T-helper 17 cell (primary cell): ENCODE measurements at regions not wholly inside any gene's neighbourhood (a gene's known extent, or its start where the extent isn't known, plus 50 kb on each side); places are given as distances from the start of the nearest gene placed in this dataset.
"Not testable (repeated sequence)": the region's sequence is repeated elsewhere in the genome, so short reads cannot be mapped to it uniquely, and the experiment has no call there.

Experiments used
- ATAC-seq: fragments of 150-1000 bp; cut with Tn5 transposase; 2 replicates; pipeline ENCODE4 v1.10.0; 2021; ENCODE audit warnings: mild to moderate bottlenecking, moderate library complexity
- DNase-seq, 3 donors: peaks; one replicate each; pipeline versions ENCODE4 v3.0.0 to v3.0.0-alpha.2; 2020 to 2021
- H3K9me3 ChIP-seq: one replicate; pipeline ENCODE4 v1.7.0; 2013; ENCODE audit warnings: low read length, mild to moderate bottlenecking; ENCODE audit not compliant: control insufficient read depth, poor library complexity, severe bottlenecking
- H3K27ac Mint-ChIP-seq: one replicate; pipeline ENCODE4 v1.8.0; 2022; ENCODE audit warnings: mild to moderate bottlenecking, moderate library complexity, mixed read lengths
- H3K27me3 Mint-ChIP-seq: one replicate; pipeline ENCODE4 v1.8.0; 2022; ENCODE audit warnings: mixed read lengths
- H3K36me3 Mint-ChIP-seq: one replicate; pipeline ENCODE4 v1.8.0; 2022; ENCODE audit warnings: low read depth, mixed read lengths
- H3K4me1 Mint-ChIP-seq: one replicate; pipeline ENCODE4 v1.8.0; 2022; ENCODE audit warnings: mild to moderate bottlenecking, mixed read lengths
- H3K4me3 Mint-ChIP-seq: one replicate; pipeline ENCODE4 v1.8.0; 2022; ENCODE audit warnings: mild to moderate bottlenecking, moderate library complexity, mixed read lengths

DNA sequence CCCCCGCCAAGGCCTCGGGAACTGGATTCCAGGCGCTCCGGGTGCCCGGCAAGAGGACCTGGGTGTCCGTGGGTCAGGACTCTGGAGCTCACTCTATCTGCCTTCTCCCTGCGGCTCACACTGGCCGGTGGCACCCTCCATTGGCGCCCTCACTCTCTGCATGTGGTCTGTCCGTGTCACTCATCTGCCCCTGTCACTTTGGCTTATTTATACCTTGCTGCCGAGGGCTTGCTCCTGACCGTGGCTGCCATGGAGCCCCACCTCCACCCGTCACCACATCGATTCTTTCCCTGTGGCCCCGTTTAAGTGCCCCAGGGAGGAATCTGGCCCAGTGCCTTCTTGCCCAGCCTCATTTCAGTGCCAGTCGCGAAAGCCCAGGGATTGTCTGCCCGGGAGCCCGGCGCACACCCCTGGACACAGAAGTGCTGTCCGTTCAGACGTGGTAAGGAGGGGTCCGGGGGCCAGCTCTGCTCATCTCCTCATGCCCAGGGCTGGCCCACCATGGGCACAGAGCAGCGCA lies 113.5 kb downstream of the NPIPB11 start:
- not testable (repeated sequence) for H3K4me1 Mint-ChIP-seq, DNase-seq, H3K27me3 Mint-ChIP-seq, H3K36me3 Mint-ChIP-seq, H3K27ac Mint-ChIP-seq, H3K9me3 ChIP-seq, H3K4me3 Mint-ChIP-seq, ATAC-seq

- not testable (repeated sequence) for H3K9me3 ChIP-seq, H3K4me1 Mint-ChIP-seq, H3K27me3 Mint-ChIP-seq, H3K36me3 Mint-ChIP-seq
- ATAC-seq (peak; percentile 59), DNase-seq (peak in 1 of 3 donors; percentile 26)
- Mint-ChIP-seq H3K27ac (peak overlapping the region; percentile 61), H3K4me3 (peak overlapping the region; percentile 71)
These were observed 114.9 kb downstream of the NPIPB11 start for GRCh38 chr16:29291329-29292271.

DNA sequence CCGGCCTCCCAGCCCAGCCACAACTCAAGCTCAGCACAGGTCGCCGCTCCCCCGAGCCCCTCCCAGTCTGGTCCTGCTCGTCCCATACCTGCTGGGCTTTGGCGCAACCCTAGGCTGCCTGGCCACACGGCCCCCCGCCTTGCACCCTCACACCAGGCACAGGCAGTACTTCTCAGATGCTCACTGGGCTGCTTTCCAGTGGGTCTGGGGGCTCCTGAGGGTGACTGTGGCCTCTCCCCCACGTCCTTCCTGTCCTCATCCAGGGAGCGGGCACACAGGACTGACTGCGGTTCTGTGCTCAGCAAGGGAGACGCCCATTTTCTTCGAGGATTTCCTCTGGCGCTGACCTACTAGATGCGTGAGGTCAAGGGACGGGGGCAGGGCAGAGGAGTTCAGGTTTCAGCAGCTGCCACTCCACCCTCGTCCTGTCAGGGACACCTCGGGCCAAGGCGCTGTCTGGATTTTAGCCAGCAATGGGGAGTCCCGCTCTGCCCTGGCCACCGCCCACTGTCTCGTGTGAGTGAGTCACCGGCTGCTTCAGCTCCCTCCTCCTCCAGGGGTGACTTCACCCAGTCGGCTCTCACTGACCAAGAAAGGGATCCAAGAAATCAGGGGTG lies 115.8 kb downstream of the NPIPB11 start:
- Mint-ChIP-seq H3K27ac (peak overlapping the region; percentile 61), H3K27me3 (no peaks in the 10 kb centered on the region), H3K36me3 (no peaks in the 10 kb centered on the region), H3K4me3 (peak overlapping the region; percentile 71), H3K4me1 (peaks cover 8% of the 10 kb centered on the region)
- H3K9me3 ChIP-seq, result no peaks in the 10 kb centered on the region
- peak; percentile 87 for ATAC-seq
- peak in 2 of 3 donors; percentile 36 to 43 for DNase-seq

- H3K27me3 Mint-ChIP-seq, H3K36me3 Mint-ChIP-seq, H3K4me1 Mint-ChIP-seq, DNase-seq, ATAC-seq, H3K27ac Mint-ChIP-seq, H3K4me3 Mint-ChIP-seq, H3K9me3 ChIP-seq: not testable (repeated sequence)
These were observed 116.8 kb downstream of the NPIPB11 start for GRCh38 chr16:29289516-29290239.

- ATAC-seq, H3K27ac Mint-ChIP-seq, H3K4me3 Mint-ChIP-seq, H3K9me3 ChIP-seq, H3K4me1 Mint-ChIP-seq, H3K27me3 Mint-ChIP-seq, H3K36me3 Mint-ChIP-seq, DNase-seq: not testable (repeated sequence)
These were observed 117.6 kb downstream of the NPIPB11 start for GRCh38 chr16:29288711-29289474.

DNA sequence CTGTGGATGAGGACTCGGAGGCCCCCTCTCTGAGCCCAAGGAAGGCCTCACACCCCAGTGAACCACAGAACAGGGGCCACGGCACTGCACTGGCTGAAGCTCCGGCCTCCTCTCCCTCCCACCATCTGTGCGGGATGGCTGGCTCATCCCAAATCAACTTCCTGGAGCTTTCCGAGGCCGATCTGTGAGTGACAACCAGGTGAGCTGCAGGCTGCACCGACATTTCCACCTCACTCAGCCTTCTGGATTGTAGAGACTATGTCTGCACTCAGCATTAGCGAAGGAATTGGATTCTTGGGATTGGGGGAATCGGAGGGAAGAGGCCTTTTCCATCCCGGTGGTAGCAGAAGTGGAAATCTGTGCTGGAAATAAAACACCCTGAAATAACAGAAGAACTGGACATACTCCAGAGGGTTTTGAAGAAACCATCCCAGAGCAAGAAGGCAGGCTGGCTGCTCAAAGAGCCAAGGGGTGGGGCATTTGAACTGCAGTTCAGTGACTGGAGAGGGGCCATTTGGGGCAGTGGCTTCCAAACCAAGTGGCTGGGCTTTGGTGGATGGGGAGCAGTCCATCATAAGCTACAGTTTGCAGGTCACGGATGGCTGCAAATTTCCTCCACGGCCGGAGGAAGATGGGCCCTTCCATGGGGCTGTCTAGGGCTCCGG lies 118.5 kb downstream of the NPIPB11 start:
- not testable (repeated sequence) for H3K27me3 Mint-ChIP-seq, H3K27ac Mint-ChIP-seq

GRCh38 chr16:29287246-29287645 lies 119.3 kb downstream of the NPIPB11 start:
- not testable (repeated sequence) for H3K4me3 Mint-ChIP-seq, H3K27me3 Mint-ChIP-seq, H3K27ac Mint-ChIP-seq, DNase-seq, H3K36me3 Mint-ChIP-seq, H3K4me1 Mint-ChIP-seq, H3K9me3 ChIP-seq, ATAC-seq

More for the DNA sequence above, 118.5 kb downstream of the NPIPB11 start:
- H3K4me1 Mint-ChIP-seq, H3K4me3 Mint-ChIP-seq, DNase-seq, ATAC-seq, H3K9me3 ChIP-seq, H3K36me3 Mint-ChIP-seq: not testable (repeated sequence)

GRCh38 chr16:29286796-29287195 lies 119.7 kb downstream of the NPIPB11 start:
- H3K36me3 Mint-ChIP-seq, H3K27ac Mint-ChIP-seq, H3K27me3 Mint-ChIP-seq, DNase-seq, ATAC-seq, H3K4me1 Mint-ChIP-seq, H3K9me3 ChIP-seq, H3K4me3 Mint-ChIP-seq: not testable (repeated sequence)

GRCh38 chr16:29286161-29286560 lies 120.3 kb downstream of the NPIPB11 start:
- H3K4me3 Mint-ChIP-seq, H3K27ac Mint-ChIP-seq, DNase-seq, H3K36me3 Mint-ChIP-seq, H3K27me3 Mint-ChIP-seq, H3K9me3 ChIP-seq, ATAC-seq, H3K4me1 Mint-ChIP-seq: not testable (repeated sequence)

DNA sequence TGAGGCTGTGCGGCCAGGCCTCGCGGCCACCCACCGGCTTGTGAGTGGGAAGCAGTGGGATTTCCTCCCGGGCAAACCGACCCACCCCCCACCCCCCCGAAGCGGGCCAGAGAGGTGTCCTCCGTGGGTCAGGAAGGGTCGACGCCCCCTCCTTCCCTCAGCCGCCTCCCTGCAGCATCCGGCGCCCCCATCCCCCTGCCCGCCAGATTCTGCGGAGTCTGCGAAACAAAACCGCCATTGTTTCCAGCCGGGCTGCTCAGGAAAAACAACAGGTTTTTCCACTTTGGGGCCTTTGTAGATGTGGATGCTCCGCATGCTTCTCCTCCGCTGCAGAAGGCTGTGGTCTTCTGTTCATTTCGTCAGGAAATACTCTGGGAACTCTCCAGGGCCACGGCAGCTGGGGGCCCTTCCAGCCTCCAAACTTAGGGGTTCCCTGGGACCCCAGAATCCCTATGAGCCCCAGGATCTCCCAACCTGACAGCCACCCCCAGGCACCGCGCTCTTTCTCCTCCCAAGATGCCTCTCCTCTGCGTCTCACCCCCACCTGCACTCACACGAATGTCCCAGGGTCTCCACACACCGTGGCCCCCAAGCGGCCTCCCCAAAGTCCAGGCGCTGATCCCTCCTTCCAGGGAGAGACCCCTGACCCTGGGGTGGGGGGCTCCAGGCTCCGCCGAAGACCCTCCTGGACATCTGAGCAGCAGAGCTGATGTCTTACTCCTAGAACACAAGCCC lies 121.2 kb downstream of the NPIPB11 start:
- Mint-ChIP-seq H3K4me3 (peak overlapping the region; percentile 25), H3K27ac (peak overlapping the region; percentile 41)
- not testable (repeated sequence) for H3K9me3 ChIP-seq, H3K27me3 Mint-ChIP-seq, ATAC-seq, DNase-seq, H3K4me1 Mint-ChIP-seq, H3K36me3 Mint-ChIP-seq

DNA sequence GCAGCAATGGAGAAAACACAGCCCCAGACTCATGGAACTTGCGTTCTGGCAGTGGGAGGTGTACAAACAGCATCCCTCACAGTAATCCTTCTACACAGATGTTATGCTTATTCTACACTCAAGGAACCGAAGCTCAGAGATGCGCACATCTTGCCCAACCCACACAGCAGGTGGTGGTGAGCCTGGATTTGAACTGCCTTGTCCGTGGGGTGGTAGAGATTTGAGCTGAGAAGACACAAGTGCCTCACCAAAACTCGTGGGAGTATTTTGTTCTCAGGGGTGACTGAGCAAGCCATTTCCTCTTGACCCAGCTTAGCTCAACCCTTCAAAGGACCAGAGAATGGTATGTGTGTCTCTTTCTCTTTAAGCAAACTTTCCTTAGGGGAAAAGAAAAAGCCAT lies 121.8 kb downstream of the NPIPB11 start:
- H3K27me3 Mint-ChIP-seq, ATAC-seq, H3K9me3 ChIP-seq, H3K27ac Mint-ChIP-seq, H3K4me1 Mint-ChIP-seq, H3K4me3 Mint-ChIP-seq, DNase-seq, H3K36me3 Mint-ChIP-seq: not testable (repeated sequence)

GRCh38 chr16:29284159-29284558 lies 122.4 kb downstream of the NPIPB11 start:
- H3K4me1 Mint-ChIP-seq, DNase-seq, H3K36me3 Mint-ChIP-seq, H3K27ac Mint-ChIP-seq, H3K4me3 Mint-ChIP-seq, H3K9me3 ChIP-seq, ATAC-seq, H3K27me3 Mint-ChIP-seq: not testable (repeated sequence)
